Activated T-cell treated with anti-CD3 and anti-CD28 coated beads for 4 hours (primary cell): ENCODE measurements at regions not wholly inside any gene's neighbourhood (a gene's known extent, or its start where the extent isn't known, plus 50 kb on each side); places are given as distances from the start of the nearest gene placed in this dataset.

Experiments
- DNase-seq: peaks from one replicate; pipeline ENCODE4 v3.0.0-alpha.2; 2020

DNA sequence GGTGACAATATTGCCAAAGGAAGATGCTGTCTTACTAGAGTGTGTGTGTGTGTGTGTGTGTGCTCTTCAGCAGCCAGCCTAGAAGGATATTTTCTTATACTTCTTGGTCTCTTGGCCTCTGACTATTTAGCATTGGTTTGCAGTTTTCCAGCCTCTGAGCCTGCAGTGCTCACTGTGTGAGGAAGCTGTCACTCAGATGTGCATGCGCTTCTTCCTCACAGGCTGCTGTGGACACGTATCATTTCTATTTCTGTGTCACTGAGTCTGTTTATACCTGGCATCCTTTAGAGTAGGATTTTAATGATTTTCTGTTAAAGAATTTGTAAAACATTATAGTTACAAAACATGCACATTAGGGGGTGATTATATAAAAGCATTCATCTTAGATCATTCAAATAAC lies 83.3 kb downstream of the ALDH8A1 start:
- DNase-seq: no peak

DNA sequence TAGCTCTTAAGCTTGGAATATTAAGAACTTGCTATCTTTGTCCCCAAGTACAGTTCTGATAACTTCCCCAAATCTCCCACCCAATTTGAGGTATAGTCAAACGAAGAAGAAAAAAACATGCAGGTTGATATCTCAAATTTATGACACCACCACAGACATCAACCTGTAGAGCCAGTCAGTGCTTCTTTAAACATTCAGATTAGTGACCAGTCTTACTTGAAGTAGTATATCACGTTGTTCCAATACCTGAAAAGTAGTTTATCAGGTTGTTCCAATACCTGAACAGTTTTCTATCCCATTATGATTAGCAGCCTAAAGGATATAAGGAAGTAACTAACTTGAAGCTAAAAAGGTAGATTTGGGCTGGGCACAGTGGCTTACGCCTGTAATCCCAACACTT lies 85.3 kb downstream of the ALDH8A1 start:
- no peak for DNase-seq

DNA sequence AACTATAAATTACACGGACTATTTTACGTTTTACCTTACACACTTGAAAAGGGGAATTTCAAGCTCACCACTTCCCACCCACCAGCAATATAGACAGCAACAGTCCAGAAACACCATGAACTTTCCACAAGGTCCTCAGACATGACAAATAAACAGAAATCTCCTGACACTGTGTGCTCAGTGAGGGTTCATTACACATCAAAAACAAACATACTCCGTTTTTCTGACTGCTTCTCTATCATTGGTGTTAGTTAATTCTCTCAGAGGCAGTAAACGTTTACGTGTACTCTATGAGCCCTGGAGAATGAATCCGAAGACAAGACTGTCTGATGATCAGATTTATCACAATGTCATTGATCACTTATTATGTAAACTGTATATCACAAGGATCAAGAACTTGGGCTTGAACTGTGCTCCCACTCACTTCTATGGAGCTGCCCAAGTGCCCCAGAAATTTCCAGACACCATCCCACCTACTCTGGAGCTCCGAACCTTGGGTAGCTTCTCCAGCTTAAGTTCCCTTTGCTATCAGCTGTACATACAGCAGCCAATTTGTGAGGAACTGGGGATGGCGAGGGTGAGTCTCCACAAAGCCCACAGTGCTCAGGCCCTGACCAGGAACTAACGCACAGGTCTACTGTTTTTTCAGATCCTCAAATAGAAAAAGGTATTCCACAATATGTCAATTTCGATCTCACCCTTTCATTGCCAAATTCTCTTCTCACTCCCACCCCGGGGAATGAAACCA lies 86.0 kb downstream of the ALDH8A1 start:
- DNase-seq: no peak

DNA sequence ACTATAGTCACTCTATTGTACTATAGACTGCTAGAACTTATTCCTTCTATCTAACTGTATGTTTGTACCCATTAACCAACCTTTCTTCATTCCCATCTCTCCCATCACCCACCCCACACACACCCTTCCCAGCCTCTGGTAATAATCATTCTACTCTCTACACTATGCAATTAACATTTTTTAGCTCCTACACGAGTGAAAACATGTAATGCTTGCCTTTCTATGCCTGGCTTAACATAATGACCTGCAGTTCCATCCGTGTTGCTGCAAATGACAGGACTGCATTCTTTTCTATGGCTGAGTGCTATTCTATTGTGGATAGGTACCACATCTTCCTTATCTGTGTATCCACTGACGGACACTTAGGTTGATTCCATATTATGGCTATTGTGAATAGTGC lies 95.5 kb downstream of the ALDH8A1 start:
- no peak for DNase-seq

DNA sequence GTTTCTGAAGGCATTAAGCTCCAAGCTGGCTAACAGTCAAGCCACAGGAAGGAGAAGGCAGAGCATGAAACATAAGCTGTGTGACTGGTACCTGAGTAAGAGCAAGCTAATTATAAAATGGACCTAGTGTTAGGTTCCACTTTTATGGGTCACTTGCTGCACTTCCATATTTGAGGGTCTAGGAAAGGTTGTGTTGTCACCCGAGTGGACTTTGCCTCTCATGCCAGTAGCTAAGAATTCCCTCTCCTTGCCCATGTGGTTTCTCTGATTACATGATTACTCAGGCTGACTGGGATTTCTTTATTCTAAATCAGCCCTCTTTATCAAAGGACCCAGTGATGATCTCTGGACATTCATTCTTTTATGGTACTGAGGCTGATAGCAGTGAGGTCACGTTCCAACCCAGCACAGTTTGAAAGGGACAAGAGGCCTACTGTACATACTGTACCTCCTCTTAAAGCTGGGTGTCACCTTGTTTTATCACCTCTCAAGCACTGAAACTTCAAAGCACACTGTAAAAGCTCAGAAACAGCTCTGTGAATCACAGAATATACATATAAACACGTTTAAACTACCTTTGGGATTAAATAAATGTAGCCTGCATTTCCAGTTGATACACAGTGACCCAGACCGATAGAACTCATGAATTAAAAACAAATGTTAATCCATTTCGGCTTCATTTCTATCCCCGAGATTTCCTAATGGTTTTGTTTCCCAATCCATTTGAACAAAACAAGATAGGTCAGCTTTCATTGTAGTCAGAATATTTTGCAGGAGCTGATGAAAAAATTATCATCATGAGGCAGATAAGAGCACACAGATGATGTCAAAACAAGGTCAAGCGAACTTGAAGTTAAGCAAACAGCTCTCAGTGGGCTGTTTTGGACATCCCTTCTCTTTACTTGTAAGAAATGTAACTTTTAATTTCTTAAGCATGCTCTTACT lies 96.5 kb downstream of the ALDH8A1 start:
- no peak for DNase-seq

DNA sequence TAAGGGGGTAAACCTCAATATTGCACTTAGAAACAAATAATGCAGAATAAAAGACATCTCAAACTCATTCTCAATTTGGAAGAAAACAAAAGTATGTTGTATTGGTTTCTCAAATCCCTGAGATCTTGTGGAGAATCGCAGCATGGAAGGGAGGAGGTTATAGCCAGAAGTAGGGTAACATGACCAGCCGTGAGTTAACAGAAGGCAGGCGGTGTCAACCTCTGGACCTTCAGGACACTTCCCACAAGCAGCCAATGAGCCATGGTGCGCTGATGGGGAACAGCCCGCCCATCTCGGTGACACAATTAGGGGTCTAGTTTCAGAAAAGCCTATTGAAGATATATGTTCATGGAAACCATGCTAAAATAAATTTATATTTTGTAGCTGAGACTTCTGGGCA lies 98.4 kb downstream of the ALDH8A1 start:
- DNase-seq: no peak

DNA sequence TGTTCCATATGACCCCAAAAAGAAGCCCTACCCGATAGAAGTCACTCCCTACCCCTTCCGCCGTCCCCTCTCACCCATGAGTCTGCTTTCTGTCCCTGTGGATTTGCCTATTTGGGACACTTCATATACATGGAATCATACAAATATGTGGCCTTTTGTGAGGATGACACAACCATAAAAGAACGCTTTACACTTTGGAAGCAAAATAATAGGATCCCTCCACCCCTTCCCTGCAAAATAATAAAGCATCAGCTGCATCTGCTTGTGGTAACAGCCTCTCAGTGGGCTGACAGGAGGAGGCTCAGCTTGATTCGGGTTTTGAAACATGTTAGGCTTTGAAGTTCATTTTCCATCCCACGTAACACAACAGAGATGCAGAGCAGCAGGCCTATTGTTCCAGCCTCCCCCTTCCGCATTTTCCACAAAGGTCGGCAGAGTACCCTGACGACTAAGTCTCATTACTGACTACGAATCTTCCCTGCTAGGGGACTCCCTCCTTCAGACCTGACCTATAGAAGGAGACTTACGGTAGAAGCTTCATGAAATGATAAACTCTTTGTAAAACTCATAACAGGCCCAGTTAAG lies 99.1 kb downstream of the ALDH8A1 start:
- no peak for DNase-seq

DNA sequence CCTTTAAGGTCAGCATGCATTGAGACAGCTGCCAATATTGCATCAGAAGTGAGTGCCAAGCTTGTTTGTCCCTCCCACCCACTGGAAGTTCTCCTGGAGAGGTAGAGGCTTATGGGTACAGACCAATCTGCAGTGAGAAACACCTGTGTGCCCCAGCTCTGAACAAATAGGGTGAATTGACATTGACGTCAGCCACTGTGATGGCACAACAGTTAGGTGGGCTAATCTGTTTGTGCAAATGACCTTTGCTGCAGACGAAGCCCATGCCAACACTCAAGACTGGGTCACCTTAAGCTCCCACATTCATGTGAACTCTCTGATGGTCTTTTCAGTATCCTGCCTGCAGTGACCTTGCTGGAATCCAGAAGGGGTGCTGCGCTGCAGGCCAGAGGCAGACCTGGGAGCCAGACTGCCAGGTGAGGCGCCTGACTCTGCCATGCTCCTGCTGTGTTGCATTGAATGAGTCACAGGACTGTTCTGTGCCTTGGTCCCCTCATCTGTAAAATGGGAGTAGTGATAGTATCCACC lies 99.9 kb downstream of the ALDH8A1 start:
- DNase-seq: no peak

DNA sequence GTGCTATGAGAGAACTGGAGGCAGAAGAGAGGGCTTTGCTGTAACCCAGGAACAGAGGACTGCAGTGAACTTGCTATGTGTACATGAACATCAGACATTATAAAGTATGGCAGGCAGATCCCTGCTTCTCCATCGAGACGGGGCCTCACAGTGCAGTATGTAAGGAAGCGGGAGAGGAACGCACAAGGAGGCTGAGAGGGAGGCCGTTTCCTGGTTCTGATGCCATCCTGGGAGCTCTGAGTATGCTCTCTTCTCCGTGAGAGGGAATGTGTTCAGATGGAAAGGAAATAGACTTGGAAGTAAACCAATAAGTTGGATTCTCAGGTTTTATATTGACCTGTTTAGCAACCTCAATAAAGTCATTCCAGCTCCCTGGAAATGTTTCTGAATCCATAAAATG lies 101.8 kb downstream of the ALDH8A1 start:
- no peak for DNase-seq

DNA sequence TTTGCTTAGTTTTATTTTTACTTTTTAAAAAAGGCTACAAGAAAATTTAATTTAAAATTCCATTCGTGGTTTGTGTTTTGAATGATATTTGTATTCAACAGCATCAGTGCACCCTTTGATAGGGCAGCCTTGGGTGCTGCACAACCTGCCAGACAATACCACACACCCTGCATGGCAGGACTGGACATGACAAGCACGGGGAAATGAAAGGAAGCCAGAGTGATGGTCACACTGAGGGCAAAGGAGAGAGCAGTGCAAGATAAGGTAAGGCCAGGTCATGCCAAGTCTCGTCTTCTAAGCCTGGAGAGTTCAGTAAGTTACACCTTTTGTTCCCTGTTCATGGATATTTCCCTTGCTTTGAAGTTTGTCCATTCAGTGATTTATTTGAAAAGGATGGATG lies 103.0 kb downstream of the ALDH8A1 start:
- no peak for DNase-seq

DNA sequence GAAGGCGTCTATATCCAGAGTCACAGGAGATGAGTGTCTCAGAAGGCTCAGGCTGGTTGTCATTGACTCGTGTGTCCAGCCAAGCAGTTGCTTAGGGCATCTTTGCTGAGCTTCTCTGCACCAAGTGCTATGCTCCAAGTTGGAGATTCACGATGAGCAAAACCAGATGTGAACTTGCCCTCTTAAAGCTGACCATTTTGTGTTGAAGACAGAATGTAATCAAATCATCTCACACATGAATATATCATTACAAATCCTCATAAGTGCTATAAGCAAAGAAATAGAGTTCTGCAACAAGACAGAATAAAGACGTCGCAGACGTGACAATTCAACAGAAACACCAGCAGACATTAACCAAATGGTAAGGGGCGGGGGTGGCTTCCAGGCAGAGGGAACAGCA lies 103.9 kb downstream of the ALDH8A1 start:
- no peak for DNase-seq

DNA sequence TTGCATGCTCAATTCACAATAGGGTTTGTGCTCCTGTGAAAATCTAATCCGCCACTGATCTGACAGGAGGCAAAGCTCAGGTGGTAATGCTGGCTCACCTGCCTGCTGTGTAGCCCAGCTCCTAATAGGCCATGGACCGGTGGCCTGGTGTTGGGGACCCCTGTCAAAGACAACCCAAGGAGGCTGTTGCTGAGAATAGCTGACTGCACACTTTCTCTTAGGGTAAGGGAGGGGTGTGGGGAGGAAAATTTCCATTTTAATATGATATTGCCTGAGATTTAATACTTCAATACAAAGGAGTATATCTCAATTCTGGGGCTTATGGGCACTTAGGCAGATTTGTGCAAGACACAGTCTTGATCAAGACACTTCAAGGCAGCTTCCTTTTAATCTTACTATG lies 105.8 kb downstream of the ALDH8A1 start:
- no peak for DNase-seq

DNA sequence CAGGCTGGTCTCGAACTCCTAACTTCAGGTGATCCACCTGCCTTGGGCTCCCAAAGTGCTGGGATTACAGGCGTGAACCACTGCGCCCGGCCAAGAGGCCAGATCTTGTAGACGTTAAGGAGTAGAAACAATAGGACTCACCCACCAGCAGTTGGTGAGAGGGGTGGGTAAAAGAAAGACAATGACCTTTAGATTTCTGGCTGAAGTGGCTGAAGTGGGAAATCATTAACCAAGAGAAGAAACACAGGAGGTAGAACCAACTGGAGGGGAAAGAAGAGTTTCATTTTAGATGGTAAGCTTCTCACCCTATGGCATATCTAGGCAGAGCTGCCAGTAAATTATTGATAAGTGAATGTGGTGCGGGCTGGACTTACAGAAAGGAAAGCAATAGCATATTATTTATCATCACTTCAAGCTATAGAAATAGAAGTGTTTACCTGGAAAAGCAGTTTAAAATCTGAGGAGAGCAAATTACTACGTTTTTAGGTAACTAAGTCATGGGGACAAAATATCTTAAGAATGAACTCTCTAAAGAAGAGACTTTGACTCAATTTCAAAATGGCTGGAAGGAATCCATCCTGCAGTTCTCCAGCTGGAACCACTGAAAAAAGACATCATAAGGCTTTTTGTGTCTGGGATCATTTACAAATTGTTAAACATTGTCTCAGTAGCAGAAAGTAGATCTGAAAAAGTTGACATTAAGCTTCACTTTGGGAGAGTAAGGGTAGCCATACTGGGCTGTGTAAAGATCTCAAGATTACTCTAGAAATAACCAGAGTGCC lies 109.6 kb downstream of the ALDH8A1 start:
- no peak for DNase-seq

DNA sequence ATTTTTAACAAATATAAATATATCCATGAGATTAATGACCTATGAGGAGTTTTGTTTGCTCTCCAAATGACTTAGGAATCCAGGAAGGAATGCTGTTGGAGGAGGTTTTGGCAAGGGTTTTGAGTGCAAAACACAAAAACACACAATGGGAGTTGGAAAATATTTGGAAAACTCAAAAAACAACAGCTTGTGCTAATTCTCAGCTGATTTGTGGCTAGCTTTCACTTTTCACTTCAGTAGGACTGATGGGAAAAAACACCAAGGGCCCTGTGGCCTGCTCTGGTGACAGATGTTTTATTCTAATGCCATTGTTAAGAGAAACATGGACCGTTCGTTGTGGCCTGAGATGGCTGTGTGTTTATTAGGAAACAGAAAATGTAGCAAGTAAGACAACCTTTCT lies 113.9 kb downstream of the ALDH8A1 start:
- DNase-seq: no peak

DNA sequence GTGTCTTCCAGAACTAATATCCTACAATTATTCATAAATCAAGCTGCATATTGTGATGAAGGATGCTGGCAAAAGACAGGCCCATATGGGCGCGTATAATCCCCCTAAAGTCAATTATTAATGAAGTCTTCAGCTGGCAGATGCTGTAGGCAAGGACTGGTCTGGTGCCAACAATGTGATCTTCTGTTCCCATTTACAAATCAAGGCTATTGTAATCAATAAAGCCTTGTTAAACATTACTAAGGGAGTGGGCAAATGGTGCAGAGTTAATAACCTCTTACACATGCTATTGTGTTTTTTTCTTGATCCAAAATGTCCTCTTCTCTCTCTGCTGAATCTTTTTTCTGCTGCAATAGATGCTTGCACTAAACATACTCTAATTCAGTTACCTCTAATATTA lies 119.0 kb downstream of the ALDH8A1 start:
- DNase-seq: no peak

DNA sequence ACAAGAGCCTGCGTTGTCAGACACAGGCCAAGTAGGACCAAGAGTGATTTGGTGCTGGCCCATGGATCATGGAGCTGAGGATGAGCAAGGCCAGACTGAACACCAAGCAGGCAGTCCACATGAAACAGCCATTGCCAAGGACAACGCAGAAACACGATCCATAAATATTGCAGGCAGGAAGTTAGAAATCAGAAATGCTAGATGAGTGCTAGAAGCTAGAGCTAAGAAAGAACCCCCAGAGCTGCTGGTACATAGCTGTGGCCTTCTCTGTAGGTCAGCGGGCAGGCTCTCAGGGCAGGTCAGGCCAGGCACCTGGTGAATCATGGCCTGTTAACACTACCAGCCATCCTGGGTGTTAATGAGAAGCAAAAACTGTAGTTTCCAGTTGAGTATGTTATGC lies 119.7 kb downstream of the ALDH8A1 start:
- no peak for DNase-seq

DNA sequence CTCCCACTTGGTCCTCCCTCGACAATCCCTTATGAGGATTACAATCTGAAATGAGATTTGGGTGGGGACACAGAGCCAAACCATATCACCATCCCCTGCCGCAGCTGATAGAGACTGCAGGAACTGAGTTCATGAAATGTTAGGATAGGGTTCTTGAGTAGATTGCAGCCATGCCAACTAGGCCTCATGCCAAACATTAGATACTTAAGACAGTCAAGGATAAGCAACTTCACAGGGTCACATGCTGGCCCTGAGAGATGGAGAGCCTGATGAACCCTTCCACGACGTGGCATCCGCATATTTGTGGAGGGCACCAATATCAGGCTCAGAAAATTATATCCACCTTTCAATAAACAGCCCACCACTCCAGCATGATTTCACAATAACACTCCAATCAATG lies 121.3 kb downstream of the ALDH8A1 start:
- no peak for DNase-seq

DNA sequence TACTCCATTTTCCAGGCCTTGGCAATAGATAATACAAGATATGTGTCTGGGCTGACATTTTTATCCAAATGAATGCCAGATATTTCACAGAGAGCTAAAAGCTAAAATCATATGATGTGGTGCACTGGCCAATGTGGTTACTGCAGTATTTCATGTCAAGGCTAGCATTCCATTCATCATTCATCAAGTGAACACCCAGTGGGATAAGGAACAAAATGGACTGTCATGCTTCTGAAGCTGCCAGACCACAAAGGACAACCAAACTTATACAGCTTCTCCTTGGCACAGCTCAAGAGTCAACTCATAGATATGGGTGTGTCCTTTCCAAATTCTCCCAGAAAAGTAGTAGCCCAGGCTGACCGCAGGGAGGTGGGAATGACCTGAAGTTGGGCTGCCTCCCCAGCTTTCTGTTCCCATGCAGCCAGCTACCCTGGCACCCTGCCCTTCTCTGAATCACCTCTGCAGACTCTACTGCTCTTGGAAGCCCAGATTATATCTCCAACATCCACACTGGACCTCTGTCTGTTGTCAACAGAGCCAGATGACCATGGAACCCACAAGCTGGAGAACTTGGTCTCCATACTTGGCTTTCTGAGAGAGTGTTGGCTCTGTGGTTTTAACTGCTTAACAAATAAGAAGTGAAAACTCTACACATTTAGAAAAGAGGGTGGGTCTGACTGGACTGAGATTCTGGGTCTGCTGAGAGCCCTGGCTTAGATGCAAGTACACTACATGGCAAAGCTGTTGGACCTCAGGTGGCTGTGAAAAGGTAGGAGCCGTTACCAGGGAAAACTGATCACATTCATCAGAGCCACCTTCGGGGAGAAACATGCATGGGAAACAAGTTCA lies 122.8 kb downstream of the ALDH8A1 start:
- no peak for DNase-seq

DNA sequence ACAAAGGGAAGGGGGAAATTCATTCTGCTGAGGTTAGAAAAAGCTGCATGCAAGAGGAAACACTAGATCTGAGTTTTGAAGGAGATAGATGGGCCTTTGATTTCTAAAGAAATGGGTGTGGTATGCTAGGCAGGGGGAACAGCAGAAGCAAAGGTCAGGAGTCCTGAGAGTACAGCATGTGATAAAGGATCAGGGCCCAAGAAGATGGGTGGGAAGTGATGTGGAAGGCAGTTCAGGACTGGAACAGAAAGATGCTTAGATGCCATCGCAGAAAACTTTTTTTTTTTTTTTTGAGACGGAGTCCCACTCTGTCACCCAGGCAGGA lies 126.2 kb downstream of the ALDH8A1 start:
- DNase-seq: no peak

DNA sequence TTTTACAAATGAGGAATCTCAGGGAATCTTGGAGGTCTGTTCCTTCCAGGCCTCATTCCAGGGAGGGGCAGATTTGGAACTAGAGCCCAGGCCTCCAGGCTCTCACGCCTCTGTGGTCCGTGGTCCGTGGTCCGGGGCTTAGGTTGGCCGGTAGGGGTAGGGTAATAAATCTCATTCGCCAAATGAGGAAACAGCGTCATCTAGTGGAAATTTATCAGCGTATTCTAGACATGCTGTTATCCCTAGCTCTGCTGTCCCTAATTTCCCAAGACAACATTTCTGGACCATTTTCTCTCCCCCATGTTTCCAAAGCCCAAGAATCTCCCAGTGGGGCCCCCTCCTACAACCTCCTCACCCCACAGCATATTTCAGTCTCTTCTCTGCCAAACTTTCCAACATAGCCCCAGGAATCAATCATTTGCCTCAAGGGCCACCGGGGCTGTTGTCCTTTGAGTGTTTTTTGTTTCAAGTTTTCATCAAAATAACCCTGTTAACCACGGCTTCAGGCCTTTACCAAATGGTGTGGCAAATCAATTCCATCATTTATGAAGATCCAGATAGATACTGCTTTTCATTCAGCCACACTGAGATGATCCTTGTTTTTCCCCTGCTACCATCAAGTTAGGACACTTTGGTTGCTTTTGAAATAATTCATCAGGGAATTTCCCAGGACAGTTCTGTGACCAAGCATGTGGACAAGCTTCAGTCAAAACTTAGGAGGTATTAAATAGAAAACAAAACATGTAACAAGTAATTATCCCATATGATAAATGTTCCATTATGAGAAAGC lies 126.8 kb downstream of the ALDH8A1 start:
- no peak for DNase-seq
